ENCODE measurements at regions not wholly inside any gene's neighbourhood (a gene's known extent, or its start where the extent isn't known, plus 50 kb on each side); places are given as distances from the start of the nearest gene placed in this dataset.

GRCh38 chr16:13414154-13414553 is 505.8 kb upstream of the ERCC4 start:
- no peak for TF ChIP-seq CTCF (IDR thresholded peaks at IDR 0.05)
- DNase-seq = no peak
- H3K4me1 Mint-ChIP-seq = no peaks in the 10 kb centered on the region
- H3K27ac Mint-ChIP-seq = no peak overlapping the region
- peaks cover 3% of the 10 kb centered on the region for H3K9me3 Mint-ChIP-seq
- intact Hi-C loops (cut with micrococcal nuclease) = no loop called here
- H3K4me3 Mint-ChIP-seq = no peak overlapping the region
- no peaks in the 10 kb centered on the region for H3K36me3 Mint-ChIP-seq (ENCODE audit: low read depth)
- ChIA-PET POLR2A (no interaction called here), CTCF (no interaction called here)
- no peak for ATAC-seq (ENCODE audit: low read depth)
- peaks cover 2% of the 10 kb centered on the region for H3K27me3 Mint-ChIP-seq

- no peak for DNase-seq
- no peak overlapping the region for H3K27ac Mint-ChIP-seq
- H3K4me3 Mint-ChIP-seq = no peak overlapping the region
- ATAC-seq (ENCODE audit: low read depth) = no peak
- CTCF ChIA-PET = no interaction called here
- H3K36me3 Mint-ChIP-seq (ENCODE audit: low read depth) = no peaks in the 10 kb centered on the region
- POLR2A ChIA-PET = no interaction called here
- peaks cover 3% of the 10 kb centered on the region for H3K9me3 Mint-ChIP-seq
- intact Hi-C loops (cut with micrococcal nuclease) = no loop called here
- no peaks in the 10 kb centered on the region for H3K27me3 Mint-ChIP-seq
- no peaks in the 10 kb centered on the region for H3K4me1 Mint-ChIP-seq
- no peak for TF ChIP-seq CTCF (IDR thresholded peaks at IDR 0.05)
Observed at GRCh38 chr16:13419589-13419988, 500.4 kb upstream of the ERCC4 start.

GRCh38 chr16:13421726-13422125 is 498.2 kb upstream of the ERCC4 start:
- Mint-ChIP-seq H3K27me3 (no peaks in the 10 kb centered on the region), H3K4me1 (peaks cover 5% of the 10 kb centered on the region), H3K9me3 (peaks cover 2% of the 10 kb centered on the region), H3K36me3 (ENCODE audit: low read depth) (no peaks in the 10 kb centered on the region), H3K4me3 (no peak overlapping the region), H3K27ac (no peak overlapping the region)
- ATAC-seq (ENCODE audit: low read depth) (no peak), DNase-seq (no peak)
- intact Hi-C loops (cut with micrococcal nuclease) = no loop called here
- TF ChIP-seq CTCF (IDR thresholded peaks at IDR 0.05) = no peak
- ChIA-PET POLR2A (no interaction called here), CTCF (no interaction called here)

GRCh38 chr16:13425836-13426235 is 494.1 kb upstream of the ERCC4 start:
- CTCF ChIA-PET = interaction anchor here (1.6 kb wide), 1 partner anchor 29 kb away, joined by 3 read pairs; no protein-coding TSS in a partner anchor
- POLR2A ChIA-PET = no interaction called here

GRCh38 chr16:13426269-13426668 is 493.7 kb upstream of the ERCC4 start:
- POLR2A ChIA-PET = no interaction called here

More at GRCh38 chr16:13425836-13426235, 494.1 kb upstream of the ERCC4 start:
- TF ChIP-seq CTCF (IDR thresholded peaks at IDR 0.05) = no peak
- ATAC-seq (ENCODE audit: low read depth) = no peak
- H3K36me3 Mint-ChIP-seq (ENCODE audit: low read depth) = no peaks in the 10 kb centered on the region
- H3K27me3 Mint-ChIP-seq = no peaks in the 10 kb centered on the region
- H3K4me3 Mint-ChIP-seq = no peak overlapping the region
- no peak overlapping the region for H3K27ac Mint-ChIP-seq
- no peak for DNase-seq
- H3K4me1 Mint-ChIP-seq = peaks cover 5% of the 10 kb centered on the region
- intact Hi-C loops (cut with micrococcal nuclease) = no loop called here
- peaks cover 3% of the 10 kb centered on the region for H3K9me3 Mint-ChIP-seq

More at GRCh38 chr16:13426269-13426668, 493.7 kb upstream of the ERCC4 start:
- peaks cover 3% of the 10 kb centered on the region for H3K9me3 Mint-ChIP-seq
- no peak overlapping the region for H3K27ac Mint-ChIP-seq
- CTCF ChIA-PET = interaction anchor here (1.6 kb wide), 1 partner anchor 29 kb away, joined by 3 read pairs; no protein-coding TSS in a partner anchor
- no peaks in the 10 kb centered on the region for H3K27me3 Mint-ChIP-seq
- TF ChIP-seq CTCF (IDR thresholded peaks at IDR 0.05) = no peak
- ATAC-seq (ENCODE audit: low read depth) = no peak
- no peaks in the 10 kb centered on the region for H3K36me3 Mint-ChIP-seq (ENCODE audit: low read depth)
- intact Hi-C loops (cut with micrococcal nuclease) = no loop called here
- no peak overlapping the region for H3K4me3 Mint-ChIP-seq
- no peak for DNase-seq
- H3K4me1 Mint-ChIP-seq = peaks cover 5% of the 10 kb centered on the region

Data from activated B cell treated with CpG ODN at 0.5 μM for 24 hours (primary cell).